Spleen (tissue), 7 donors: ENCODE measurements at regions not wholly inside any gene's neighbourhood (a gene's known extent, or its start where the extent isn't known, plus 50 kb on each side); places are given as distances from the start of the nearest gene placed in this dataset.
"Not testable (repeated sequence)": the region's sequence is repeated elsewhere in the genome, so short reads cannot be mapped to it uniquely, and the experiment has no call there.

ENCODE experiments used
- POLR2A ChIP-seq, 3 donors: fragments of 450-650 bp; IDR thresholded peaks; one replicate each; pipeline ENCODE4 v1.5.1; 2017; ENCODE audit warnings: antibody characterized with exemption in 3 of 3, mild to moderate bottlenecking in 1 of 3
- POLR2AphosphoS5 ChIP-seq, 3 donors: sonication (generic); formaldehyde crosslinking; IDR thresholded peaks; one replicate each; pipeline ENCODE4 v1.5.1; 2017; ENCODE audit warnings: antibody characterized with exemption in 3 of 3
- TF ChIP-seq, protein P1 (sequence below), 11 experiments: fragments of 200-600 bp in 7 of 11; fragments of 450-650 bp in 4 of 11; sonication (generic) in 4 of 11; IDR thresholded peaks in 8 of 11; conservative IDR thresholded peaks in 3 of 11; 1 replicate in 7 of 11; 2 replicates in 4 of 11; pipeline versions ENCODE4 v1.4.0 to v1.8.0; 2016 to 2021; ENCODE audit warnings: antibody characterized with exemption in 11 of 11, inconsistent platforms in 4 of 11, mild to moderate bottlenecking in 1 of 11
- donor health status: DM: no; HTN: no; CAD: no; lungs with moderate emphysema.
- donor health status: DM: no; HTN: no; CAD: no.
- donor health status: DM: no; HTN: no; CAD: no.

DNA sequence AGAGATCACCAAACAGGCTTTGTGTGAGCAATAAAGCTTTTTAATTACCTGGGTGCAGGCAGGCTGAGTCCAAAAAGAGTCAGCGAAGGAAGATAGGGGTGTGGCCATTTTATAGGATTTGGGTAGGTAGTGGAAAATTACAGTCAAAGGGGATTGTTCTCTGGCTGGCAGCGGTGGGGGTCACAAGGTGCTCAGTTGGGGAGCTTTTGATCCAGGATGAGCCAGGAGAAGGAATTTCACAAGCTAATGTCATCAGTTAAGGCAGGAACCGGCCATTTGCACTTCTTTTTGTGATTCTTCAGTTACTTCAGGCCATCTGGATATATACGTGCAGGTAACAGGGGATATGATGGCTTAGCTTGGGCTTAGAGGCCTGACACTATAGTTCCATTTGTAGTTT is 177.5 kb upstream of the KCNJ3 start:
- not testable (repeated sequence) for TF ChIP-seq POLR2AphosphoS5, POLR2A (IDR thresholded peaks at IDR 0.05)
- TF ChIP-seq, protein P1, sequence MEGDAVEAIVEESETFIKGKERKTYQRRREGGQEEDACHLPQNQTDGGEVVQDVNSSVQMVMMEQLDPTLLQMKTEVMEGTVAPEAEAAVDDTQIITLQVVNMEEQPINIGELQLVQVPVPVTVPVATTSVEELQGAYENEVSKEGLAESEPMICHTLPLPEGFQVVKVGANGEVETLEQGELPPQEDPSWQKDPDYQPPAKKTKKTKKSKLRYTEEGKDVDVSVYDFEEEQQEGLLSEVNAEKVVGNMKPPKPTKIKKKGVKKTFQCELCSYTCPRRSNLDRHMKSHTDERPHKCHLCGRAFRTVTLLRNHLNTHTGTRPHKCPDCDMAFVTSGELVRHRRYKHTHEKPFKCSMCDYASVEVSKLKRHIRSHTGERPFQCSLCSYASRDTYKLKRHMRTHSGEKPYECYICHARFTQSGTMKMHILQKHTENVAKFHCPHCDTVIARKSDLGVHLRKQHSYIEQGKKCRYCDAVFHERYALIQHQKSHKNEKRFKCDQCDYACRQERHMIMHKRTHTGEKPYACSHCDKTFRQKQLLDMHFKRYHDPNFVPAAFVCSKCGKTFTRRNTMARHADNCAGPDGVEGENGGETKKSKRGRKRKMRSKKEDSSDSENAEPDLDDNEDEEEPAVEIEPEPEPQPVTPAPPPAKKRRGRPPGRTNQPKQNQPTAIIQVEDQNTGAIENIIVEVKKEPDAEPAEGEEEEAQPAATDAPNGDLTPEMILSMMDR (IDR thresholded peaks at IDR 0.05 in 8 of 11, conservative IDR thresholded peaks at IDR 0.05 in 3 of 11) = not testable (repeated sequence)
